HL-60/S4 treated with retinoic acid at 250 ng/mL for 4 days and 3 days (cell line): ENCODE measurements at regions not wholly inside any gene's neighbourhood (a gene's known extent, or its start where the extent isn't known, plus 50 kb on each side); places are given as distances from the start of the nearest gene placed in this dataset.
"Not testable (repeated sequence)": the region's sequence is repeated elsewhere in the genome, so short reads cannot be mapped to it uniquely, and the experiment has no call there.

Experiments
- in situ Hi-C: fragments of 300-500 bp; cut with MboI; formaldehyde crosslinking; loops from 2 replicates; pipeline ENCODE4 v1.7.0; 2022; ENCODE audit warnings: low sequenced_read_pairs

GRCh38 chr3:177249203-177249602 is 51.9 kb upstream of the TBL1XR1 start:
- in situ Hi-C loops: no loop called here

- in situ Hi-C loops: no loop called here
These were observed 52.9 kb upstream of the TBL1XR1 start for GRCh38 chr3:177250151-177250550.

GRCh38 chr3:177251755-177252154 is 54.5 kb upstream of the TBL1XR1 start:
- in situ Hi-C loops: no loop called here

GRCh38 chr3:177257006-177257405 is 59.7 kb upstream of the TBL1XR1 start:
- in situ Hi-C loops: no loop called here

- in situ Hi-C loops: no loop called here
These were observed 60.3 kb upstream of the TBL1XR1 start for GRCh38 chr3:177257625-177258024.

- in situ Hi-C loops: no loop called here
These were observed 65.1 kb upstream of the TBL1XR1 start for GRCh38 chr3:177262396-177262795.

- in situ Hi-C loops: no loop called here
These were observed 66.5 kb upstream of the TBL1XR1 start for GRCh38 chr3:177263615-177264368.

GRCh38 chr3:177271811-177272501 is 74.7 kb upstream of the TBL1XR1 start:
- in situ Hi-C loops: not testable (repeated sequence)

GRCh38 chr3:177278016-177278415 is 80.7 kb upstream of the TBL1XR1 start:
- in situ Hi-C loops: no loop called here

GRCh38 chr3:177279118-177279815 is 82.0 kb upstream of the TBL1XR1 start:
- in situ Hi-C loops: no loop called here

GRCh38 chr3:177281292-177282118 is 84.2 kb upstream of the TBL1XR1 start:
- in situ Hi-C loops: no loop called here

GRCh38 chr3:177282119-177282655 is 84.9 kb upstream of the TBL1XR1 start:
- in situ Hi-C loops: no loop called here

GRCh38 chr3:177283983-177284382 is 86.7 kb upstream of the TBL1XR1 start:
- in situ Hi-C loops: no loop called here

- in situ Hi-C loops: no loop called here
These were observed 87.2 kb upstream of the TBL1XR1 start for GRCh38 chr3:177284383-177284881.

GRCh38 chr3:177286034-177286433 is 88.8 kb upstream of the TBL1XR1 start:
- in situ Hi-C loops: no loop called here

GRCh38 chr3:177287231-177287630 is 89.9 kb upstream of the TBL1XR1 start:
- in situ Hi-C loops: no loop called here

- in situ Hi-C loops: no loop called here
These were observed 93.4 kb upstream of the TBL1XR1 start for GRCh38 chr3:177290633-177291032.

GRCh38 chr3:177294221-177294620 is 96.9 kb upstream of the TBL1XR1 start:
- in situ Hi-C loops: no loop called here

- in situ Hi-C loops: no loop called here
These were observed 97.8 kb upstream of the TBL1XR1 start for GRCh38 chr3:177295116-177295515.

GRCh38 chr3:177299250-177299649 is 102.0 kb upstream of the TBL1XR1 start:
- in situ Hi-C loops: no loop called here
